ENCODE measurements at regions not wholly inside any gene's neighbourhood (a gene's known extent, or its start where the extent isn't known, plus 50 kb on each side); places are given as distances from the start of the nearest gene placed in this dataset.
"Not testable (repeated sequence)": the region's sequence is repeated elsewhere in the genome, so short reads cannot be mapped to it uniquely, and the experiment has no call there.

DNA sequence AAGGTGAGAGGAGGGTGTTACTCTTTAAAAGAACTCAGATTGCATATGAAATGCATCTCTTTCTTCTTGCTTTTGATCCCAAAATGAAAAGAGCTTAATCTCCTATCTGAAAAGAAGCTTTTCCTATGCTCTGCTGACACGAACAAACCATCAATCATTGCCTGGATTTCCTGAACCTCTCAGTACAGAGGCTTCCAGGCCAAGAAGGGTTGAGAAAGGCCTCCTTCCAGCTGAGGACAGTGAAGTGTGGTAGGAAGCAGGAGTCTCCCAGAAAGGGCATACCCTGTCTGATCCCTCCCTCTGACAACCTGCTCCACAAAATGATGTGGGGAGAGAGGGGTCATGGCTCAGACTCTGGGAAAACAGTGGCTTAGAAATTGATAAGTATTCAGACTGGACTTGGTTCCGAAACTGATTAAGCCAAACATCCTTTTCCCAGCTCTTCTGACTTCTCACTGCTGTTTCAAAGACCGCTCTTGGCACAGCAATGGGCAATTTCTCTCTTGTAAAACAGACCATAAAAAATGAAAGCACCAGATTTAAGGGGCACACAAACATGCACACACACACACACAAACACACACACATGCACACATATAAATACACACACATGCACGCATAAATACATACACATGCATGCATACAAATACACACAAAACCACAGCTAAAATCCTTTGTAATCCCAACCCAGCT lies 310.3 kb downstream of the SIPA1L2 start:
- H3K4me1 ChIP-seq (ENCODE audit: control insufficient read depth, insufficient read depth, low read length, poor library complexity, severe bottlenecking) = no peaks in the 10 kb centered on the region
- H3K27me3 ChIP-seq (replicated peaks; ENCODE audit: control insufficient read depth, insufficient read depth, low read length, poor library complexity, severe bottlenecking) = no peaks in the 10 kb centered on the region
- DNase-seq = no peak
- no peaks in the 10 kb centered on the region for H3K9me3 ChIP-seq (ENCODE audit: control insufficient read depth, low read length)
- H3K27ac ChIP-seq (ENCODE audit: insufficient read depth, low read length, poor library complexity, severe bottlenecking) = no peak overlapping the region
- H3K36me3 ChIP-seq (ENCODE audit: control insufficient read depth, insufficient read depth, low read length) = no peaks in the 10 kb centered on the region
- no peak overlapping the region for H3K4me3 ChIP-seq (ENCODE audit: insufficient read depth, low read depth, low read length, poor library complexity, severe bottlenecking)

- no peaks in the 10 kb centered on the region for H3K9me3 ChIP-seq (ENCODE audit: control insufficient read depth, low read length)
- no peaks in the 10 kb centered on the region for H3K36me3 ChIP-seq (ENCODE audit: control insufficient read depth, insufficient read depth, low read length)
- H3K27me3 ChIP-seq (replicated peaks; ENCODE audit: control insufficient read depth, insufficient read depth, low read length, poor library complexity, severe bottlenecking) = no peaks in the 10 kb centered on the region
- H3K4me3 ChIP-seq (ENCODE audit: insufficient read depth, low read depth, low read length, poor library complexity, severe bottlenecking) = no peak overlapping the region
- H3K4me1 ChIP-seq (ENCODE audit: control insufficient read depth, insufficient read depth, low read length, poor library complexity, severe bottlenecking) = no peaks in the 10 kb centered on the region
- no peak overlapping the region for H3K27ac ChIP-seq (ENCODE audit: insufficient read depth, low read length, poor library complexity, severe bottlenecking)
- no peak for DNase-seq
Observed at GRCh38 chr1:232319072-232319471, 310.9 kb downstream of the SIPA1L2 start.

DNA sequence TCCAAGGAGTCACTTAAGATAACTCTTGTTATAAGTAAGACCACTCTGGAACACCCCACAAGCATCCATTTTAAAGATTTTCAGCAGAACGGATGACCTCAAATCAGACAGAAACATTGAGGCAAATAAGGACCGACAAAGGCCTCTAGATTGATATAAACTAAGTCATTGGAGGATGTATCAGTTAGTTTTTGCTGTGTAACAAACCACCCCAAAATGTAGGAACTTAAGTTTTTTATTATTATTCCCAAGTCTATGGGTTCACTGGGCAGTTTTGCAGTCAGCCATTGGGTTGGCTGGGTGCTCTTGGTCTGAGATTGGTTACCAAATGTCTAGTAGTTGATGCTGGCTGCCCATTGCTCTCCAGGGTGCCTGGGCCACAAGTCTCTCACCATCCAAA lies 311.8 kb downstream of the SIPA1L2 start:
- no peak for DNase-seq
- no peak overlapping the region for H3K27ac ChIP-seq (ENCODE audit: insufficient read depth, low read length, poor library complexity, severe bottlenecking)
- H3K4me3 ChIP-seq (ENCODE audit: insufficient read depth, low read depth, low read length, poor library complexity, severe bottlenecking) = no peak overlapping the region
- no peaks in the 10 kb centered on the region for H3K27me3 ChIP-seq (replicated peaks; ENCODE audit: control insufficient read depth, insufficient read depth, low read length, poor library complexity, severe bottlenecking)
- H3K9me3 ChIP-seq (ENCODE audit: control insufficient read depth, low read length) = no peaks in the 10 kb centered on the region
- H3K36me3 ChIP-seq (ENCODE audit: control insufficient read depth, insufficient read depth, low read length) = no peaks in the 10 kb centered on the region
- H3K4me1 ChIP-seq (ENCODE audit: control insufficient read depth, insufficient read depth, low read length, poor library complexity, severe bottlenecking) = no peaks in the 10 kb centered on the region

DNA sequence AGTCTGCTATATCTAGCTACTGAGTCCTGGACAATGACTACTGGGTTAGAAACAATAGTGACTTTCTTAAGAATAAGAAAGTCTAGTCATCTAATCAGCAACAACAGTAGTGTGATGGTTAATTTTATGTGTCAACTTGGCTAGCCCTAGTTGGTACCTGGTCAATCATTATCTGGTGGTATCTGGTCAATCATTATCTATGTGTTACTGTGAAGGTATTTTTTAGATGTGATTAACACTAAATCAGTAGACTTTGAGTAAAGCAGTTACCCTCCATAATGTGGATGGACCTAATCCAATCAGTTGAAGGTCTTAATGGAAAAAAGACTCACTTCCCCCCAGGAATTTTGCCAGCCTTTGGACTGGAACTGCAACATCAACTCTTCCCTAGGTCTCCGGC lies 312.6 kb downstream of the SIPA1L2 start:
- no peak for DNase-seq
- Histone ChIP-seq H3K27ac (ENCODE audit: insufficient read depth, low read length, poor library complexity, severe bottlenecking) (no peak overlapping the region), H3K27me3 (replicated peaks; ENCODE audit: control insufficient read depth, insufficient read depth, low read length, poor library complexity, severe bottlenecking) (no peaks in the 10 kb centered on the region), H3K36me3 (ENCODE audit: control insufficient read depth, insufficient read depth, low read length) (no peaks in the 10 kb centered on the region), H3K4me1 (ENCODE audit: control insufficient read depth, insufficient read depth, low read length, poor library complexity, severe bottlenecking) (no peaks in the 10 kb centered on the region), H3K4me3 (ENCODE audit: insufficient read depth, low read depth, low read length, poor library complexity, severe bottlenecking) (no peak overlapping the region), H3K9me3 (ENCODE audit: control insufficient read depth, low read length) (no peaks in the 10 kb centered on the region)

DNA sequence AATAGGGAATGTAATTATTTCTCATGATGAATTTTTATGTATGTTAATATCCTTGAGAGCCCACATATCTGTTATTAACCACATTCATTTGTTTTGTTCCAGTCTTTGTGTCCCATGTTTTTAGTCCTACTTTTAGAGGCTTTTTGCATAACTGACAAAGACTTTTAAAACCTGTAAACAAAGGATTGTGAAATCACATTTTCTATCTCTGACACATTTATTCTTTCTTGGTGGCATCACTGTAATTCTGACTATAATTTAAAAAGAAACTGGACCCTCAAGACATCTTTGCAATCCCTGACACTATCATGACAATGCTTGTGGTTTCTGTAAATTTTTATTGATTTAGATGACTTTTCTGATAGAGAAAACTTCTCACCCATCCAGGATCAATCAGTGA lies 313.1 kb downstream of the SIPA1L2 start:
- no peak for DNase-seq
- Histone ChIP-seq H3K27ac (ENCODE audit: insufficient read depth, low read length, poor library complexity, severe bottlenecking) (no peak overlapping the region), H3K27me3 (replicated peaks; ENCODE audit: control insufficient read depth, insufficient read depth, low read length, poor library complexity, severe bottlenecking) (no peaks in the 10 kb centered on the region), H3K4me1 (ENCODE audit: control insufficient read depth, insufficient read depth, low read length, poor library complexity, severe bottlenecking) (no peaks in the 10 kb centered on the region), H3K36me3 (ENCODE audit: control insufficient read depth, insufficient read depth, low read length) (no peaks in the 10 kb centered on the region), H3K4me3 (ENCODE audit: insufficient read depth, low read depth, low read length, poor library complexity, severe bottlenecking) (no peak overlapping the region), H3K9me3 (ENCODE audit: control insufficient read depth, low read length) (no peaks in the 10 kb centered on the region)

DNA sequence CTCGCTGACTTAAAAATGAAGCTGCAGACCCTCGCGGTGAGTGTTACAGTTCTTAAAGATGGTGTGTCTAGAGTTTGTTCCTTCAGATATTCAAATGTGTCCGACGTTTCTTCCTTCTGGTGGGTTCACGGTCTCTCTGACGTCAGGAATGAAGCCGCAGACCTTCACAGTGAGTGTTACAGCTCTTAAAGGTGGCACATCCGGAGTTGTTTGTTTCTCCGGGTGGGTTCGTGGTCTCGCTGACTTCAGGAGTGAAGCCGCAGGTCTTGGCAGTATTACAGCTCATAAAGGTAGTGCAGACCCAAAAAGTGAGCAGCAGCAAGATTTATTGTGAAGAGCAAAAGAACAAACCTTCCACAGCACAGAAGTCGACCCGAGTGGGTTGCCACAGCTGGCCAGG lies 316.1 kb downstream of the SIPA1L2 start:
- H3K4me1 ChIP-seq (ENCODE audit: control insufficient read depth, insufficient read depth, low read length, poor library complexity, severe bottlenecking); DNase-seq; H3K4me3 ChIP-seq (ENCODE audit: insufficient read depth, low read depth, low read length, poor library complexity, severe bottlenecking); H3K27me3 ChIP-seq (replicated peaks; ENCODE audit: control insufficient read depth, insufficient read depth, low read length, poor library complexity, severe bottlenecking); H3K27ac ChIP-seq (ENCODE audit: insufficient read depth, low read length, poor library complexity, severe bottlenecking); H3K9me3 ChIP-seq (ENCODE audit: control insufficient read depth, low read length); H3K36me3 ChIP-seq (ENCODE audit: control insufficient read depth, insufficient read depth, low read length): not testable (repeated sequence)

DNA sequence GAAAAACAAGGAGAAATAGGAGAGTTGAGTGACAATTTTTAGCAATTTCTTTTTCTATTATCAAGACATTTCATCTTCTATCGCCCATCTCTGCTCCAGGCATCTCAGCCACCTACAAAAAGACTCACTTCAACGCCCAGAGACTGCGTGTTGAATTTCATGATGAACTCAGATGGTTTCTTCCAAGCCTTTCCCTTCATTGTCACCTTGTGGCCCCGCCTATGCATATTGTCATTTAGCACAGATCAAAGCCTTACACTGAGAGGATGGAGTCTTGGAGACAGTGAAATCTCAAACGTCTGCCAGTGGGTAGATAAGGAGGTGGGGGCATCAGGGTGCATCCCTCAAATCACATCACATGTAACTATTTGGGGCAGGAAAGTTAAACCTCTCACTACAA lies 319.4 kb downstream of the SIPA1L2 start:
- Histone ChIP-seq H3K27ac (ENCODE audit: insufficient read depth, low read length, poor library complexity, severe bottlenecking) (no peak overlapping the region), H3K4me1 (ENCODE audit: control insufficient read depth, insufficient read depth, low read length, poor library complexity, severe bottlenecking) (no peaks in the 10 kb centered on the region), H3K27me3 (replicated peaks; ENCODE audit: control insufficient read depth, insufficient read depth, low read length, poor library complexity, severe bottlenecking) (no peaks in the 10 kb centered on the region), H3K9me3 (ENCODE audit: control insufficient read depth, low read length) (no peaks in the 10 kb centered on the region), H3K4me3 (ENCODE audit: insufficient read depth, low read depth, low read length, poor library complexity, severe bottlenecking) (no peak overlapping the region), H3K36me3 (ENCODE audit: control insufficient read depth, insufficient read depth, low read length) (no peaks in the 10 kb centered on the region)
- no peak for DNase-seq

DNA sequence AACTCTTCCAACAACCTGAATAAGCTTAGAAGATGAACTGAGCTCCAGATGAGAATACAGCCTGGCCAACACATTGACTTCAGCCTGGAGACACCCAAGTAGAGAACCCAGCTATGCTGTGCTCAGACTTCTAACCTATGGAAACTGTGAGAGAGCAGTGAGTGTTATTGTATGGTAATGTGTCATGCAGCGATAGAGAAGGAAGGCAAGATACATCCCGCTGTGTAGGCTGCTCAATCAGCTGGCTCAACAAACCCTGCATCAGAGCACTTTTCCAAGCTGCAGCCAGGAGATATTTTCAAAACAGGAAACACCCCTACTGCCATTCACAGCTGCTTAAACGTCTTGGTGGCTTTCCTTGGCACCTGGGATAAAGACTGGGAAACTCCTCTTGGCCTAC lies 321.3 kb downstream of the SIPA1L2 start:
- no peak for DNase-seq
- Histone ChIP-seq H3K4me3 (ENCODE audit: insufficient read depth, low read depth, low read length, poor library complexity, severe bottlenecking) (no peak overlapping the region), H3K27me3 (replicated peaks; ENCODE audit: control insufficient read depth, insufficient read depth, low read length, poor library complexity, severe bottlenecking) (no peaks in the 10 kb centered on the region), H3K36me3 (ENCODE audit: control insufficient read depth, insufficient read depth, low read length) (no peaks in the 10 kb centered on the region), H3K4me1 (ENCODE audit: control insufficient read depth, insufficient read depth, low read length, poor library complexity, severe bottlenecking) (no peaks in the 10 kb centered on the region), H3K27ac (ENCODE audit: insufficient read depth, low read length, poor library complexity, severe bottlenecking) (no peak overlapping the region), H3K9me3 (ENCODE audit: control insufficient read depth, low read length) (no peaks in the 10 kb centered on the region)

GRCh38 chr1:232307296-232308017 lies 322.5 kb downstream of the SIPA1L2 start:
- H3K27me3 ChIP-seq (replicated peaks; ENCODE audit: control insufficient read depth, insufficient read depth, low read length, poor library complexity, severe bottlenecking) = no peaks in the 10 kb centered on the region
- no peaks in the 10 kb centered on the region for H3K4me1 ChIP-seq (ENCODE audit: control insufficient read depth, insufficient read depth, low read length, poor library complexity, severe bottlenecking)
- no peaks in the 10 kb centered on the region for H3K36me3 ChIP-seq (ENCODE audit: control insufficient read depth, insufficient read depth, low read length)
- H3K9me3 ChIP-seq (ENCODE audit: control insufficient read depth, low read length) = no peaks in the 10 kb centered on the region
- no peak for DNase-seq
- H3K27ac ChIP-seq (ENCODE audit: insufficient read depth, low read length, poor library complexity, severe bottlenecking) = no peak overlapping the region
- H3K4me3 ChIP-seq (ENCODE audit: insufficient read depth, low read depth, low read length, poor library complexity, severe bottlenecking) = no peak overlapping the region

DNA sequence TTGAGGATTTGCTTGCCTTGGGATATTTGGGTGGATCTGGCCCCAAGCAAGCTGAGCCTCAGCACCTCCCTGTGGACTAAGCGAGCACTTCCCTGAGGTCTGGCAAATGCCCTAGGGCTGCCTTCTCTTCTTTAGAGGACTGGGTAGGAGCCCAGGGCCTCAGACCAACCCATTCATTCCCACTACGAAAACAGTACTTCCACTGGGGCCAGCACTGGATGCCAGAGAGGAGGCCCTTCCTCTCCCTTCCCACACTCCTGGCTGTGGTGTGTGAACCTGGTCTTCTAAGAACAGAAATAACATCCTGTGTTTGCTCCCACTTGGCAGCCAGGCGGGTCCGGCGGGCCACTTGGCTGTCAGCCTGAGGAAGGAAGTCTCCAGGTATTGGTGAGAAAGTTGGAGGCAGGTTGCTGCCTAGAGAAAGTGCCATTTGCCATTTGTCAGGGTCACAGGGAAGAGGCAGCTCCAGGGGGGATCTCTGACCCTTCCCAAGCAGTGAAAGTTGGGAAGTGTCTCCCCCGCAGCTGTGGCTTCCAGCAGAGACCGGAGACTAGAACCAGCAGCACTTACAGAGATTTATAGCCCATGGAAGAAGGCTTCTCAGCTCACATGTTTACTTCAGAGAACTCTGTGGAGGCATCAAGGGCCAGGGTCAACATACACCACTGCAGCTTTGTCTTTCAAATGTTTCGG lies 323.5 kb downstream of the SIPA1L2 start:
- Histone ChIP-seq H3K9me3 (ENCODE audit: control insufficient read depth, low read length) (no peaks in the 10 kb centered on the region), H3K4me1 (ENCODE audit: control insufficient read depth, insufficient read depth, low read length, poor library complexity, severe bottlenecking) (no peaks in the 10 kb centered on the region), H3K36me3 (ENCODE audit: control insufficient read depth, insufficient read depth, low read length) (no peaks in the 10 kb centered on the region), H3K27ac (ENCODE audit: insufficient read depth, low read length, poor library complexity, severe bottlenecking) (no peak overlapping the region), H3K4me3 (ENCODE audit: insufficient read depth, low read depth, low read length, poor library complexity, severe bottlenecking) (no peak overlapping the region), H3K27me3 (replicated peaks; ENCODE audit: control insufficient read depth, insufficient read depth, low read length, poor library complexity, severe bottlenecking) (no peaks in the 10 kb centered on the region)
- DNase-seq = no peak
